ENCODE measurements at regions not wholly inside any gene's neighbourhood (a gene's known extent, or its start where the extent isn't known, plus 50 kb on each side); places are given as distances from the start of the nearest gene placed in this dataset.

- peaks cover 15% of the 10 kb centered on the region for H3K4me1 ChIP-seq (ENCODE audit: insufficient read depth, insufficient read length)
- no peaks in the 10 kb centered on the region for H3K36me3 ChIP-seq (ENCODE audit: insufficient read depth, insufficient read length, low read length)
- peaks cover 4% of the 10 kb centered on the region for H3K27me3 ChIP-seq (ENCODE audit: insufficient read depth, insufficient read length)
- H3K4me3 ChIP-seq (ENCODE audit: insufficient read length, low read depth), result no peak overlapping the region
- no peak overlapping the region for H3K9ac ChIP-seq (ENCODE audit: insufficient read length, low read depth)
- H3K9me3 ChIP-seq (ENCODE audit: insufficient read depth, low read length), result no peaks in the 10 kb centered on the region
- no peak for DNase-seq (ENCODE audit: low read depth, low spot score)
- TF ChIP-seq YY1 (IDR thresholded peaks at IDR 0.05; ENCODE audit: insufficient read depth, insufficient read length) (no peak), SUZ12 (IDR thresholded peaks at IDR 0.05; ENCODE audit: extremely low read depth, insufficient read depth, insufficient read length) (no peak), ZNF274 (IDR thresholded peaks at IDR 0.05; ENCODE audit: low read depth, low read length) (no peak)
These were observed 71.9 kb downstream of the KLHDC7A start for GRCh38 chr1:18552631-18553030.

- DNase-seq (ENCODE audit: low read depth, low spot score), result no peak
- H3K4me3 ChIP-seq (ENCODE audit: insufficient read length, low read depth), result no peak overlapping the region
- H3K9me3 ChIP-seq (ENCODE audit: insufficient read depth, low read length), result no peaks in the 10 kb centered on the region
- peaks cover 9% of the 10 kb centered on the region for H3K4me1 ChIP-seq (ENCODE audit: insufficient read depth, insufficient read length)
- peaks cover 4% of the 10 kb centered on the region for H3K27me3 ChIP-seq (ENCODE audit: insufficient read depth, insufficient read length)
- H3K9ac ChIP-seq (ENCODE audit: insufficient read length, low read depth), result no peak overlapping the region
- TF ChIP-seq SUZ12 (IDR thresholded peaks at IDR 0.05; ENCODE audit: extremely low read depth, insufficient read depth, insufficient read length) (no peak), ZNF274 (IDR thresholded peaks at IDR 0.05; ENCODE audit: low read depth, low read length) (no peak), YY1 (IDR thresholded peaks at IDR 0.05; ENCODE audit: insufficient read depth, insufficient read length) (no peak)
- H3K36me3 ChIP-seq (ENCODE audit: insufficient read depth, insufficient read length, low read length), result no peaks in the 10 kb centered on the region
These were observed 72.7 kb downstream of the KLHDC7A start for GRCh38 chr1:18553388-18553787.

- Histone ChIP-seq H3K9ac (ENCODE audit: insufficient read length, low read depth) (no peak overlapping the region), H3K4me3 (ENCODE audit: insufficient read length, low read depth) (no peak overlapping the region), H3K27me3 (ENCODE audit: insufficient read depth, insufficient read length) (peaks cover 4% of the 10 kb centered on the region), H3K4me1 (ENCODE audit: insufficient read depth, insufficient read length) (peaks cover 4% of the 10 kb centered on the region), H3K36me3 (ENCODE audit: insufficient read depth, insufficient read length, low read length) (no peaks in the 10 kb centered on the region), H3K9me3 (ENCODE audit: insufficient read depth, low read length) (no peaks in the 10 kb centered on the region)
- no peak for DNase-seq (ENCODE audit: low read depth, low spot score)
- TF ChIP-seq ZNF274 (IDR thresholded peaks at IDR 0.05; ENCODE audit: low read depth, low read length) (no peak), YY1 (IDR thresholded peaks at IDR 0.05; ENCODE audit: insufficient read depth, insufficient read length) (no peak), SUZ12 (IDR thresholded peaks at IDR 0.05; ENCODE audit: extremely low read depth, insufficient read depth, insufficient read length) (no peak)
These were observed 73.4 kb downstream of the KLHDC7A start for GRCh38 chr1:18554099-18554498.

GRCh38 chr1:18554597-18554996 is 73.9 kb downstream of the KLHDC7A start:
- TF ChIP-seq ZNF274 (IDR thresholded peaks at IDR 0.05; ENCODE audit: low read depth, low read length) (no peak), YY1 (IDR thresholded peaks at IDR 0.05; ENCODE audit: insufficient read depth, insufficient read length) (no peak), SUZ12 (IDR thresholded peaks at IDR 0.05; ENCODE audit: extremely low read depth, insufficient read depth, insufficient read length) (no peak)
- Histone ChIP-seq H3K4me1 (ENCODE audit: insufficient read depth, insufficient read length) (peaks cover 5% of the 10 kb centered on the region), H3K9ac (ENCODE audit: insufficient read length, low read depth) (no peak overlapping the region), H3K36me3 (ENCODE audit: insufficient read depth, insufficient read length, low read length) (no peaks in the 10 kb centered on the region), H3K9me3 (ENCODE audit: insufficient read depth, low read length) (peaks cover 3% of the 10 kb centered on the region; the same call in 1 of the 2 replicates), H3K4me3 (ENCODE audit: insufficient read length, low read depth) (no peak overlapping the region), H3K27me3 (ENCODE audit: insufficient read depth, insufficient read length) (peaks cover 6% of the 10 kb centered on the region)
- no peak for DNase-seq (ENCODE audit: low read depth, low spot score)

- H3K9me3 ChIP-seq (ENCODE audit: insufficient read depth, low read length), result peaks cover 7% of the 10 kb centered on the region; the same call in 1 of the 2 replicates
- H3K36me3 ChIP-seq (ENCODE audit: insufficient read depth, insufficient read length, low read length), result no peaks in the 10 kb centered on the region
- DNase-seq (ENCODE audit: low read depth, low spot score), result no peak
- H3K9ac ChIP-seq (ENCODE audit: insufficient read length, low read depth), result no peak overlapping the region
- TF ChIP-seq ZNF274 (IDR thresholded peaks at IDR 0.05; ENCODE audit: low read depth, low read length), result no peak
- peaks cover 7% of the 10 kb centered on the region for H3K4me1 ChIP-seq (ENCODE audit: insufficient read depth, insufficient read length)
- peaks cover 8% of the 10 kb centered on the region for H3K27me3 ChIP-seq (ENCODE audit: insufficient read depth, insufficient read length)
- H3K4me3 ChIP-seq (ENCODE audit: insufficient read length, low read depth), result no peak overlapping the region
These were observed 74.3 kb downstream of the KLHDC7A start for GRCh38 chr1:18555036-18555435.

GRCh38 chr1:18556364-18556763 is 74.3 kb upstream of the PAX7 start:
- no peak for TF ChIP-seq YY1 (IDR thresholded peaks at IDR 0.05; ENCODE audit: insufficient read depth, insufficient read length)
- TF ChIP-seq SUZ12 (IDR thresholded peaks at IDR 0.05; ENCODE audit: extremely low read depth, insufficient read depth, insufficient read length), result no peak
- TF ChIP-seq ZNF274 (IDR thresholded peaks at IDR 0.05; ENCODE audit: low read depth, low read length), result no peak
- peaks cover 8% of the 10 kb centered on the region for H3K27me3 ChIP-seq (ENCODE audit: insufficient read depth, insufficient read length)
- peaks cover 7% of the 10 kb centered on the region for H3K4me1 ChIP-seq (ENCODE audit: insufficient read depth, insufficient read length)
- no peak for DNase-seq (ENCODE audit: low read depth, low spot score)
- H3K9ac ChIP-seq (ENCODE audit: insufficient read length, low read depth), result no peak overlapping the region
- H3K36me3 ChIP-seq (ENCODE audit: insufficient read depth, insufficient read length, low read length), result no peaks in the 10 kb centered on the region
- no peak overlapping the region for H3K4me3 ChIP-seq (ENCODE audit: insufficient read length, low read depth)
- H3K9me3 ChIP-seq (ENCODE audit: insufficient read depth, low read length), result peaks cover 16% of the 10 kb centered on the region; the same call in 1 of the 2 replicates

GRCh38 chr1:18557621-18558465 is 72.8 kb upstream of the PAX7 start:
- peaks cover 16% of the 10 kb centered on the region; the same call in 1 of the 2 replicates for H3K9me3 ChIP-seq (ENCODE audit: insufficient read depth, low read length)
- DNase-seq (ENCODE audit: low read depth, low spot score), result peak; percentile 86
- peak overlapping the region; percentile 74 for H3K9ac ChIP-seq (ENCODE audit: insufficient read length, low read depth)
- H3K27me3 ChIP-seq (ENCODE audit: insufficient read depth, insufficient read length), result peaks cover 8% of the 10 kb centered on the region
- peak overlapping the region; percentile 18 for H3K4me3 ChIP-seq (ENCODE audit: insufficient read length, low read depth)
- no peaks in the 10 kb centered on the region for H3K36me3 ChIP-seq (ENCODE audit: insufficient read depth, insufficient read length, low read length)
- TF ChIP-seq SUZ12 (IDR thresholded peaks at IDR 0.05; ENCODE audit: extremely low read depth, insufficient read depth, insufficient read length) (no peak), ZNF274 (IDR thresholded peaks at IDR 0.05; ENCODE audit: low read depth, low read length) (no peak), YY1 (IDR thresholded peaks at IDR 0.05; ENCODE audit: insufficient read depth, insufficient read length) (no peak)
- H3K4me1 ChIP-seq (ENCODE audit: insufficient read depth, insufficient read length), result peaks cover 7% of the 10 kb centered on the region
